ENCODE measurements at regions not wholly inside any gene's neighbourhood (a gene's known extent, or its start where the extent isn't known, plus 50 kb on each side); places are given as distances from the start of the nearest gene placed in this dataset.

- peak; percentile 83 for TF ChIP-seq CTCF (conservative IDR thresholded peaks at IDR 0.05; ENCODE audit: control insufficient read depth, insufficient read depth, low read depth, low read length)
- peak; percentile 57 for DNase-seq (ENCODE audit: low read depth)
- no peak overlapping the region for H3K4me3 ChIP-seq (ENCODE audit: control insufficient read depth, low read depth, low read length)
These were observed 176.9 kb upstream of the WWC1 start for GRCh38 chr5:168114444-168115017.

GRCh38 chr5:168117469-168117868, 174.0 kb upstream of the WWC1 start:
- no peak for DNase-seq (ENCODE audit: low read depth)
- H3K4me3 ChIP-seq (ENCODE audit: control insufficient read depth, low read depth, low read length): no peak overlapping the region

GRCh38 chr5:168118042-168118668, 173.3 kb upstream of the WWC1 start:
- TF ChIP-seq CTCF (conservative IDR thresholded peaks at IDR 0.05; ENCODE audit: control insufficient read depth, insufficient read depth, low read depth, low read length): no peak
- no peak for DNase-seq (ENCODE audit: low read depth)
- no peak overlapping the region for H3K4me3 ChIP-seq (ENCODE audit: control insufficient read depth, low read depth, low read length)

More at GRCh38 chr5:168117469-168117868, 174.0 kb upstream of the WWC1 start:
- TF ChIP-seq CTCF (conservative IDR thresholded peaks at IDR 0.05; ENCODE audit: control insufficient read depth, insufficient read depth, low read depth, low read length): no peak

GRCh38 chr5:168120401-168121137, 170.9 kb upstream of the WWC1 start:
- TF ChIP-seq CTCF (conservative IDR thresholded peaks at IDR 0.05; ENCODE audit: control insufficient read depth, insufficient read depth, low read depth, low read length): no peak
- DNase-seq (ENCODE audit: low read depth): no peak
- no peak overlapping the region for H3K4me3 ChIP-seq (ENCODE audit: control insufficient read depth, low read depth, low read length)

GRCh38 chr5:168121138-168121494, 170.3 kb upstream of the WWC1 start:
- no peak for TF ChIP-seq CTCF (conservative IDR thresholded peaks at IDR 0.05; ENCODE audit: control insufficient read depth, insufficient read depth, low read depth, low read length)
- no peak overlapping the region for H3K4me3 ChIP-seq (ENCODE audit: control insufficient read depth, low read depth, low read length)
- DNase-seq (ENCODE audit: low read depth): no peak

- H3K4me3 ChIP-seq (ENCODE audit: control insufficient read depth, low read depth, low read length): no peak overlapping the region
- no peak for TF ChIP-seq CTCF (conservative IDR thresholded peaks at IDR 0.05; ENCODE audit: control insufficient read depth, insufficient read depth, low read depth, low read length)
- no peak for DNase-seq (ENCODE audit: low read depth)
These were observed 167.6 kb upstream of the WWC1 start for GRCh38 chr5:168123631-168124528.
